Putamen (tissue), 1 donor: ENCODE measurements at regions not wholly inside any gene's neighbourhood (a gene's known extent, or its start where the extent isn't known, plus 50 kb on each side); places are given as distances from the start of the nearest gene placed in this dataset.
"Not testable (repeated sequence)": the region's sequence is repeated elsewhere in the genome, so short reads cannot be mapped to it uniquely, and the experiment has no call there.

ENCODE experiments used
- DNase-seq: peaks from one replicate; pipeline ENCODE4 v3.0.0-alpha.2; 2016; ENCODE audit warnings: low spot score

- DNase-seq: no peak
Observed at GRCh38 chr13:56713656-56714055, 427.1 kb upstream of the PRR20A start.

- no peak for DNase-seq
Observed at GRCh38 chr13:56718791-56719190, 421.9 kb upstream of the PRR20A start.

DNA sequence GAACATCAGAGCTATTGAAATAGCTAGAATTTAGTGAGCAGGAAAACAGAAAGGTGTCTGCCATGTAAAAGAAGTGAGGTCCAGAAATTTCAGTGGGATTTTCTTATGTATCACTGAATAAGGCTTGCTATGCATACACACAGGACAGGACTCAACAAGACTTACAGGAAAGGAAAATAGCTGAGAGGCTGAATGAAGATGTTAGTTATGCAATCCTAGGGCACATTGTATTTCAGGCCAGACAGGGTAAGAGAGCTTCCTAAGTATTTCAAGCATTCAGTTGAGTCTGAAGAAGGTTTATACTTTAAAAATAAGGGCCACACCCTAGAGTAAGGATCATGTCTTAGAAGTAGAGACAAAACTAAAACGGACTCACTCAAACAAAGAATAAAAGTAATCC, 419.9 kb upstream of the PRR20A start:
- no peak for DNase-seq

GRCh38 chr13:56735537-56735942, 405.2 kb upstream of the PRR20A start:
- DNase-seq: no peak

- no peak for DNase-seq
Observed at GRCh38 chr13:56736966-56737365, 403.8 kb upstream of the PRR20A start.

DNA sequence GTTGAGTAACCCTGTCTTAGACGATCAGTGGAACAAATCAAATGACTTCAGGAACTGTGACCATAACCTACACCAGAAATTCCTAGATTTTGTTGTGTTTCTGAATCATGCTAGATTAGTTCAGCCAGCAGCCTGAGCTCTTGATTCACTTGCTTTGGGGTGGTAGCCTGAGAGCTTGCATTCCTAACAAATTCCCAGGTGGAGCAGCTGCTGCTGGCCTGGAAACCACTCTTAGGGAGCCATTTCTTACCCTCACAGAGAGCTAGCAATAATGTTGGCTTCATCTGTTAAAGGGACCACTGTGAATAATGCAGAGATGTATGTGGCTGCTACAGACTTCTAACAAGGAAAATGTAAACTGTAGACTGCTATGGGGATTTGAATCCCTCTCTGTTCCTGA, 388.1 kb upstream of the PRR20A start:
- no peak for DNase-seq

DNA sequence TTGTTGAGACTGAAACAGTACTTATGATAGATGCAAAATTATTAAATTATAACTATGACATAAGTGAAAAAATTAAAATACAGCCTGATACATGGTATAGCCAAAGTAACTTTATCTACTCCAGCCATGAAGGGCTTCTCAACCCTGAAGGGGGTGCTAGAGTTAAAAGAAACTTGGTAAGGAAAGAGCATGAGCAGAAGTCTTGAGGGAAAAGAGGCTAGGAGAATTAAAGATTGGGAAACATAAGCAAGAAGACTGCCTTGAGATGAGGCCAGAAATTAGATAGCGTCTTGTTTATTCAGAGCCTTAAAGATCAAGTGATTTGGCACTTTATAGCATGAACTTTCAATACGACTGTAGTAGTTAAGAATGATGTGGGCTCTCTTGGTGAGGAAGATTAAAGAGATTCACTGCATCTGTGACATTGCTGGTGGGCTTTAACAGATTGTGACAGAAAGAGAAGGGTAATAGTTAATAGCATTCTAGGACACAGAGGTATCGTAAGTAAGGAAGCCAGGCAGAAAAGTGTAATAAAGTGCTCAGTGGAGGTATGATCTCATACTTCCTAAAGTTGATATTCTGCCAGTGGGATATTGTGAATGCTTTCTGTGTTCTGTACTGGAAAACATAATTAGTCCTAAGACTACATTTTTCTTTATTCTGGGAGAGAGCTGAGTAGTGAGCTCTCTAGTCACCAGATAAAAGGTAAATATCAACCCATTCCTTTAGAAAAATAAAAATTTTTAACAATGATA, 385.4 kb upstream of the PRR20A start:
- no peak for DNase-seq

DNA sequence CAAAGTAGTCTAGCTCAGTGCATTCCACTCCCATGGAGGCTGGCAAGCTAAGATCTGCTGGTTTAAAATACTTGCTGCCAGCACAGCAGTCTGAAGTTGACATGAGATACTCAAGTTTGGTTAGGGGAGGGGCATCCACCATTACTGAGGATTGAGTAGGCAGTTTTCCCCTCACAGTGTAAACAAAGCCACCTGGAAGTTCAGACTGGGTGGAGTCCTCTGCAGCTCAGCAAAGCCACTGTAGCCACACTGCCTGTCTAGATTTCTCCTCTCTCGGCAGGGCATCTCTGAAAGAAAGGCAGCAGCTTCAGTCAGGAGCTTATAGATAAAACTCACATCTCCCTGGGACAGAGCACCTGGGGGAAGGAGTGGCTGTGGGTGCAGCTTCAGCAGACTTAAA, 377.4 kb upstream of the PRR20A start:
- not testable (repeated sequence) for DNase-seq

- no peak for DNase-seq
Observed at GRCh38 chr13:56773148-56773547, 367.6 kb upstream of the PRR20A start.

GRCh38 chr13:56789527-56789926, 351.2 kb upstream of the PRR20A start:
- no peak for DNase-seq

GRCh38 chr13:56837161-56837560, 303.6 kb upstream of the PRR20A start:
- no peak for DNase-seq

- no peak for DNase-seq
Observed at GRCh38 chr13:56850852-56851251, 289.9 kb upstream of the PRR20A start.

DNA sequence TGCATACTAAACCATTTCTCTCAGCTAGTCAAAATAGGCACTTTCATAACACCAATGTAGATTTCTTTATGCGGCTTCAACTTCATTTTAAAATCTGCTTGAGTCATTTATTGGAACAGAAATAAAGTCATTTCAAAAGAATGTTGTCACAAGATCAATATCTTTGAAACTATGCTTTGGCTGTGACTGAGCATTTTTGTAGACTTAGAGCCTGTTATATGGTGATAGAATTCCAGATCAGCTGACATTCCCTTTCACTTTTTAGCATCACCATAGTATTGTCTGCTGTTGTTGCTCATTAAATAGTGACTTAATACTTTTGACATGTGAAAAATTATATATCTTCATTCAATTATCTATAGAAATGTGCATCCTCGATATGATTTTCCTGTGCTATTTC, 279.2 kb upstream of the PRR20A start:
- no peak for DNase-seq

DNA sequence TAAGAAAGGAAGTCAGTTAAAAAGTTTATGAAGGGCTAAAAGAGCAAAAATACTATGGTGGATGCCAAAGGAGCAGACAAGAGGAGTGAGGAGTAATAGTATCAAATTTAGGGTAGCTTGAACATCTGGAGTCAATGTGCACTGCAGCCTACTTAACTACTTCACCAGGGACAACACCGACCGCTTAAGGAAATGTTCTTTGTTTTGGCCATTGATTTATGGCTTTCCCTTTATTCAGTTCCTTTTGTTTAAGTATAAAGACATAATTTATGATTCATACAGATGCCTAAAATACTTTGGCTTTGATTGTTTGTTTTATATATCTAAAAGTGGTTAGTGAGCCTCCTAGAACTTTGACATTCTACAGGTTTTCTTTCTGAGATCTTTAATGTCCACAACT, 276.3 kb upstream of the PRR20A start:
- no peak for DNase-seq

GRCh38 chr13:56865416-56865815, 275.3 kb upstream of the PRR20A start:
- no peak for DNase-seq

GRCh38 chr13:56869671-56870070, 271.0 kb upstream of the PRR20A start:
- DNase-seq: no peak

GRCh38 chr13:56886398-56886797, 254.3 kb upstream of the PRR20A start:
- DNase-seq: no peak

- DNase-seq: no peak
Observed at GRCh38 chr13:56888455-56888854, 252.3 kb upstream of the PRR20A start.

GRCh38 chr13:56893843-56894242, 246.9 kb upstream of the PRR20A start:
- DNase-seq: no peak

DNA sequence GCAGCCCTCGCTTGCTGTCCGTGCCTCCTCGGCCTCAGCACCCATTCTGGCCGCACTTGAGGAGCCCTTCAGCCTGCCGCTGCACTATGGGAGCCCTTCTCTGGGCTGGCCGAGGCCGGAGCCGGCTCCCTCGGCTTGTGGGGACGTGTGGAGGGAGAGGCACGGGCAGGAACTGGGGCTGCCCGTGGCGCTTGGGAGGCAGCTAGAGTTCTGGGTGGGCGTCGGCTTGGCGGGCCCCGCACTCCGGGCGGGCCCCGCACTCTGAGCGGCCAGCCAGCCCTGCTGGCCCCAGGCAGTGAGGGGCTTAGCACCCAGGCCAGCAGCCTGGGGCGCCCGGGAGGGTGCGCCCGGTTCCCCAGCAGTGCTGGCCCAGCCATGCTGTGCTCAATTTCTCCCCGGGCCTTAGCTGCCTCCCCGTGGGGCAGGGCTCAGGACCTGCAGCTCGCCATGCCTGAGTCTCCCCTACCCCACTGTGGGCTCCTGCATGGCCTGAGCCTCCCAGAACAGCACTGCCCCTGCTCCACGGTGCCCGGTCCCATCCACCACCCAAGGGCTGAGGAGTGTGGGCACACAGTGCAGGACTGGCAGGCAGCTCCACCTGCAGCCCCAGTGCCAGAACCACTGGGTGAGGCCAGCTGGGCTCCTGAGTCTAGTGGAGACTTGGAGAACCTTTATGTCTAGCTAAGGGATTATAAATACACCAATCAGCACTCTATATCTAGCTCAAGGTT, 240.0 kb upstream of the PRR20A start:
- no peak for DNase-seq

- no peak for DNase-seq
Observed at GRCh38 chr13:56902276-56902675, 238.4 kb upstream of the PRR20A start.

DNA sequence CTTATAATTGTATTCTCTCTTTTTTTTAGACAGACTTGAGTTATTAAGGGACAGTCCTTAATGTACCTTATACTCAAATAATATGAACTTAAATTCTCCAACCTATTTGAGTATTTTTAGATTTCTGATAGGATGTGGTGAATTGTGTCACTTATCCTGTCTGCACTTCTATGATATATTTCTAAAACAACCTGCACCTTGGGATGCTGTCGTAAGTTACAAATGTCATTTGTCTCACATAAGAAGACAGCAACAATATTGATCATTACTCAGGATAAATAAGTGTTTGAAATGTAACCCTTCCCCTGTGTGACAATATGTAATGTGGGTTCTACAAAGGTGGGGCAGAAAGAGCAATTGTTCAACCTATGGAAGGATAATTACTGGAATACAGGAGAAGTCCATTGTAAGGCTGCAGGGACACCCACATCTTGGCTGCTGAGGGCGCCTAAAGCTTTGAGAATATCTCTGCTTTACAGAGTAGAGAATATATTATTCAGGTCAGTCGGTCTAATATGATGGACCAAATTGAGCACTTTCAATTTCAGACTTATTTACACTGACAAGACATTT, 236.9 kb upstream of the PRR20A start:
- no peak for DNase-seq

DNA sequence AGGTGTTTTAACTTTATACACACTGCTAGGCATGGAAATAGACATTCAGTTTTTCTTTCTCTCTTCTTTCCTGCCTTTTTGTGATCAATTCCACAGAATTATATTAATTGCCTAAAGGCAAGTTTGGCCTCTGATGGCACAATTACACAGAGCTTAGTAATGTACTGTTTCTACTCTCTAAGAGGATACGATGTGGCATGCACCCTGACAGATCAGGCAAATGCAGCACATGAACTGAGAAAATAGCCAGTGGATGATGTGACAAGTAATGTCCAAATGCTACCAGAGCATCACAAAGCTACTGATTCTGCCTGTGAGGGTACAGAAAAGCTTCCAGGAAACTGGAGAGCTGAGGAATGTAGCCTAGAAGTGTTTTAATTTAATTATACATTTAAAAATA, 233.8 kb upstream of the PRR20A start:
- DNase-seq: no peak
